A549 (cell line): ENCODE measurements at regions not wholly inside any gene's neighbourhood (a gene's known extent, or its start where the extent isn't known, plus 50 kb on each side); places are given as distances from the start of the nearest gene placed in this dataset.

Experiments
- HDAC2 ChIP-seq: fragments of 200-600 bp; sonication (generic); IDR thresholded peaks from 2 replicates; pipeline ENCODE4 v1.6.1; 2016
- MAZ ChIP-seq: fragments of 150-350 bp; IDR thresholded peaks from 2 replicates; pipeline ENCODE4 v1.6.1; 2014; ENCODE audit warnings: antibody characterized with exemption, low read depth, low read length, borderline replicate concordance
- RNF2 ChIP-seq: fragments of 200-600 bp; sonication (generic); IDR thresholded peaks from 2 replicates; pipeline ENCODE4 v1.6.1; 2016; ENCODE audit warnings: low read depth, mild to moderate bottlenecking, antibody characterized with exemption, moderate library complexity, borderline replicate concordance
- TF ChIP-seq, protein P1 (sequence below): fragments of >200 bp; sonication (Bioruptor Twin); formaldehyde crosslinking; IDR thresholded peaks from 3 replicates; pipeline ENCODE4 v1.5.1; 2016

DNA sequence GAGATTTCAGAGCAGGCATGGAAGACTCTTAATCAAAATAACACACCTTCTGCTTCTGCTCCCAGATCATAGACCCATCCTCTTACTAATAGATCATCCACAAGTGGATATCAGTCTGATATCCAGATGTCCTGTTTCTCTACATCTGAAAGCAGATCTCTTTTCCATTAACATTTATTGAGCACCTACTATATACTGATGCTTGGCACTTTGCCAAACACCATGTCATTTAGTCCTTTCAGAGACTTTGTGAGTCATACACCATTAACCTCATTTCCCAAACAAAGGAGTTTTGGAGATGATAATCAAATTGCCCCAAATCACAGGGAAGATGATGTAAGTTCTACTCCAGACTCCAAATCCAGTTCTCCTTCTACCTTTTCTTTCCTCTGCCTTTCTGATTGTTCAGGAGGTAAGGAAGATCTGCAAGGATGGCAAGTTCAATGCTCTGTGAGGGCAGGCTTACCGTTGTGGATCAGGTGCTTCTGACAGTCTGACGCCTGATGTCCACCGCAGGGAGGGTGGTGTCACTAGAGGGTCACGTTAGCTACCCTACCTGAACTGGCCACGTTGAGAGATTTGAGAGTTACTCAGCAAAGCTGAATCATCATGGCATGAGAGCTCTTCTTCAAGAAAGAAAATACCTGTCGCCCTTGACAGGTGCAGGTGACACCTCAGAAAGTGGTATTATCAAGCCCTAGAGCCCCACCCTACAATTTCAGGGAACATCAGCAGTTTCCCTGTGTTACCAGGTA is 269.6 kb upstream of the ZMIZ1 start:
- no peak for TF ChIP-seq MAZ
- TF ChIP-seq RNF2, result no peak
- TF ChIP-seq, protein P1, sequence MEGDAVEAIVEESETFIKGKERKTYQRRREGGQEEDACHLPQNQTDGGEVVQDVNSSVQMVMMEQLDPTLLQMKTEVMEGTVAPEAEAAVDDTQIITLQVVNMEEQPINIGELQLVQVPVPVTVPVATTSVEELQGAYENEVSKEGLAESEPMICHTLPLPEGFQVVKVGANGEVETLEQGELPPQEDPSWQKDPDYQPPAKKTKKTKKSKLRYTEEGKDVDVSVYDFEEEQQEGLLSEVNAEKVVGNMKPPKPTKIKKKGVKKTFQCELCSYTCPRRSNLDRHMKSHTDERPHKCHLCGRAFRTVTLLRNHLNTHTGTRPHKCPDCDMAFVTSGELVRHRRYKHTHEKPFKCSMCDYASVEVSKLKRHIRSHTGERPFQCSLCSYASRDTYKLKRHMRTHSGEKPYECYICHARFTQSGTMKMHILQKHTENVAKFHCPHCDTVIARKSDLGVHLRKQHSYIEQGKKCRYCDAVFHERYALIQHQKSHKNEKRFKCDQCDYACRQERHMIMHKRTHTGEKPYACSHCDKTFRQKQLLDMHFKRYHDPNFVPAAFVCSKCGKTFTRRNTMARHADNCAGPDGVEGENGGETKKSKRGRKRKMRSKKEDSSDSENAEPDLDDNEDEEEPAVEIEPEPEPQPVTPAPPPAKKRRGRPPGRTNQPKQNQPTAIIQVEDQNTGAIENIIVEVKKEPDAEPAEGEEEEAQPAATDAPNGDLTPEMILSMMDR, result no peak
- TF ChIP-seq HDAC2, result no peak
